ENCODE measurements at regions not wholly inside any gene's neighbourhood (a gene's known extent, or its start where the extent isn't known, plus 50 kb on each side); places are given as distances from the start of the nearest gene placed in this dataset.

DNA sequence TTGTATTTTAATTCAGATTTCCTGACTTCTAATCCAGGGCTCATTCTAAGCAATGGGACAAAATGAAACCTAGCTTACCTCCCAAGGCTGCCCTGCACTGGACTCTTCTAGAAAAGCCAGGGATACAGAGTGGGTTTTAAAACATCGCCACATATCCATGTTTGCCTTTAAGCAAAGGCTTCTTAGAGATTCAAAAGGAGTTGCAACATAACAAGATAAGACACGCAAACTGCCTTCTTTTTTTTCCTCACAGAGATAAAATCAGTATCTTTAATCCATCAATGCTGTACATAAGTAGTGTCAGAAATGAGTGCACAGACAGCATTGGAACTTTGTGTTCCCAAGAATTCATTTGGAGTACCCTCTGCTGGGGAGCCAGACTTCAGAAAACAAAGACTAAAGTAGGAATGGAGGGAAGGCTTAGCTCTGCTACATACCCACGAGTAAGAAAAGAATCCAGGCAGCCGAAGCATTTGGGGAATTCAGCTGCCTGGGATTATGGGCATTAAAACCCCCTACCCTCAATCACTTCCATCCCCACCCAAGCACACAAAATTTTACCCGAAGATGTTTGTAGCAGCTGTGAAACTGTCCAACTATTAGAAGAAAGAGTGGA lies 427.8 kb downstream of the ARL4A start:
- TF ChIP-seq, protein P1, sequence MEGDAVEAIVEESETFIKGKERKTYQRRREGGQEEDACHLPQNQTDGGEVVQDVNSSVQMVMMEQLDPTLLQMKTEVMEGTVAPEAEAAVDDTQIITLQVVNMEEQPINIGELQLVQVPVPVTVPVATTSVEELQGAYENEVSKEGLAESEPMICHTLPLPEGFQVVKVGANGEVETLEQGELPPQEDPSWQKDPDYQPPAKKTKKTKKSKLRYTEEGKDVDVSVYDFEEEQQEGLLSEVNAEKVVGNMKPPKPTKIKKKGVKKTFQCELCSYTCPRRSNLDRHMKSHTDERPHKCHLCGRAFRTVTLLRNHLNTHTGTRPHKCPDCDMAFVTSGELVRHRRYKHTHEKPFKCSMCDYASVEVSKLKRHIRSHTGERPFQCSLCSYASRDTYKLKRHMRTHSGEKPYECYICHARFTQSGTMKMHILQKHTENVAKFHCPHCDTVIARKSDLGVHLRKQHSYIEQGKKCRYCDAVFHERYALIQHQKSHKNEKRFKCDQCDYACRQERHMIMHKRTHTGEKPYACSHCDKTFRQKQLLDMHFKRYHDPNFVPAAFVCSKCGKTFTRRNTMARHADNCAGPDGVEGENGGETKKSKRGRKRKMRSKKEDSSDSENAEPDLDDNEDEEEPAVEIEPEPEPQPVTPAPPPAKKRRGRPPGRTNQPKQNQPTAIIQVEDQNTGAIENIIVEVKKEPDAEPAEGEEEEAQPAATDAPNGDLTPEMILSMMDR (conservative IDR thresholded peaks at IDR 0.05 in 1 of 2, IDR thresholded peaks at IDR 0.05 in 1 of 2; ENCODE audit: extremely low read depth in 1 of 2, insufficient read depth in 1 of 2, low read depth in 1 of 2, low read length in 2 of 2): peak in 1 of 2 donors; percentile 34
- TF ChIP-seq EZH2 (IDR thresholded peaks at IDR 0.05; ENCODE audit: borderline replicate concordance, low read length): no peak
